Astrocyte (in vitro differentiated cells and primary cell): ENCODE measurements at regions not wholly inside any gene's neighbourhood (a gene's known extent, or its start where the extent isn't known, plus 50 kb on each side); places are given as distances from the start of the nearest gene placed in this dataset.

Experiments used
- DNase-seq: peaks from one replicate; pipeline ENCODE4 v3.0.0-alpha.2; 2010; ENCODE audit warnings: low read depth
- FAIRE-seq: peaks from 2 replicates; lab custom pipeline; 2011; peaks lifted over from hg19 to GRCh38; lab: Jason Lieb, UNC
- H2AFZ ChIP-seq: 2 replicates; pipeline ENCODE4 v1.6.0; 2012; ENCODE audit warnings: low read depth, low read length, inconsistent platforms
- H3K27ac ChIP-seq: 2 replicates; pipeline ENCODE4 v1.5.1; 2011; ENCODE audit warnings: low read depth, low read length, inconsistent platforms
- H3K27me3 ChIP-seq: 2 replicates; pipeline ENCODE4 v1.6.0; 2011; ENCODE audit warnings: low read length, inconsistent platforms; ENCODE audit not compliant: insufficient read depth
- H3K36me3 ChIP-seq: 2 replicates; pipeline ENCODE4 v1.5.1; 2011; ENCODE audit warnings: low read length, inconsistent platforms; ENCODE audit not compliant: insufficient read depth
- H3K4me1 ChIP-seq: 2 replicates; pipeline ENCODE4 v1.5.1; 2011; ENCODE audit warnings: low read length, inconsistent platforms; ENCODE audit not compliant: insufficient read depth
- H3K4me2 ChIP-seq: 2 replicates; pipeline ENCODE4 v1.6.0; 2012; ENCODE audit warnings: low read length, inconsistent platforms
- H3K4me3 ChIP-seq: 2 replicates; pipeline ENCODE4 v1.5.1; 2011; ENCODE audit warnings: low read depth, mild to moderate bottlenecking, low read length, inconsistent platforms; ENCODE audit not compliant: insufficient read depth
- H3K79me2 ChIP-seq: 2 replicates; pipeline ENCODE4 v1.6.0; 2012; ENCODE audit warnings: mild to moderate bottlenecking, low read length, inconsistent platforms; ENCODE audit not compliant: insufficient read depth
- H3K9ac ChIP-seq: 2 replicates; pipeline ENCODE4 v1.6.0; 2012; ENCODE audit warnings: mild to moderate bottlenecking, low read length, inconsistent platforms
- H3K9me3 ChIP-seq: 2 replicates; pipeline ENCODE4 v1.5.1; 2012; ENCODE audit warnings: low read depth, mild to moderate bottlenecking, low read length, inconsistent platforms; ENCODE audit not compliant: insufficient read depth
- H4K20me1 ChIP-seq: 2 replicates; pipeline ENCODE4 v1.6.0; 2012; ENCODE audit warnings: low read length, inconsistent platforms; ENCODE audit not compliant: insufficient read depth
- H3K27ac Mint-ChIP-seq: one replicate; pipeline ENCODE4 v1.8.0; 2021; ENCODE audit warnings: mild to moderate bottlenecking, mixed read lengths; ENCODE audit not compliant: unreplicated experiment
- H3K27me3 Mint-ChIP-seq: one replicate; pipeline ENCODE4 v1.8.0; 2021; ENCODE audit warnings: low read depth, mixed read lengths; ENCODE audit not compliant: unreplicated experiment
- H3K36me3 Mint-ChIP-seq: one replicate; pipeline ENCODE4 v1.8.0; 2021; ENCODE audit warnings: low read depth, mixed read lengths; ENCODE audit not compliant: unreplicated experiment
- H3K4me1 Mint-ChIP-seq: one replicate; pipeline ENCODE4 v1.8.0; 2021; ENCODE audit warnings: low read depth, mixed read lengths; ENCODE audit not compliant: unreplicated experiment
- H3K4me3 Mint-ChIP-seq: one replicate; pipeline ENCODE4 v1.8.0; 2021; ENCODE audit warnings: mild to moderate bottlenecking, moderate library complexity, mixed read lengths; ENCODE audit not compliant: unreplicated experiment
- H3K9me3 Mint-ChIP-seq: one replicate; pipeline ENCODE4 v1.8.0; 2021; ENCODE audit warnings: mild to moderate bottlenecking, mixed read lengths; ENCODE audit not compliant: unreplicated experiment
- CTCF ChIP-seq: IDR thresholded peaks from 2 replicates; pipeline ENCODE4 v1.5.1; 2011; ENCODE audit warnings: low read depth, mild to moderate bottlenecking, inconsistent platforms, low read length, moderate library complexity; ENCODE audit not compliant: insufficient read depth
- EZH2 ChIP-seq: IDR thresholded peaks from 2 replicates; pipeline ENCODE4 v1.6.1; 2012; ENCODE audit warnings: mild to moderate bottlenecking, low read length, inconsistent platforms; ENCODE audit not compliant: insufficient read depth

- Histone ChIP-seq H3K27ac (no peak overlapping the region), H3K4me3 (no peak overlapping the region), H3K4me2 (no peak overlapping the region), H4K20me1 (no peaks in the 10 kb centered on the region), H3K79me2 (no peaks in the 10 kb centered on the region), H3K9ac (no peak overlapping the region), H3K4me1 (no peaks in the 10 kb centered on the region), H3K36me3 (no peaks in the 10 kb centered on the region), H3K9me3 (no peaks in the 10 kb centered on the region), H2AFZ (no peak overlapping the region), H3K27me3 (no peaks in the 10 kb centered on the region)
- Mint-ChIP-seq H3K27ac (no peak overlapping the region), H3K4me1 (peaks cover 2% of the 10 kb centered on the region), H3K36me3 (peaks cover 3% of the 10 kb centered on the region), H3K4me3 (no peak overlapping the region), H3K27me3 (no peaks in the 10 kb centered on the region), H3K9me3 (no peaks in the 10 kb centered on the region)
- no peak for FAIRE-seq
- DNase-seq: no peak
- TF ChIP-seq EZH2: no peak
- no peak for TF ChIP-seq CTCF
These were observed 125.1 kb downstream of the SUDS3 start for GRCh38 chr12:118501489-118501888.

- no peaks in the 10 kb centered on the region for H3K36me3 Mint-ChIP-seq
These were observed 127.1 kb downstream of the SUDS3 start for GRCh38 chr12:118503476-118503875.

More at GRCh38 chr12:118503476-118503875, 127.1 kb downstream of the SUDS3 start:
- Histone ChIP-seq H3K79me2 (no peaks in the 10 kb centered on the region), H3K27ac (no peak overlapping the region), H3K4me1 (no peaks in the 10 kb centered on the region), H3K36me3 (no peaks in the 10 kb centered on the region), H3K27me3 (no peaks in the 10 kb centered on the region), H3K4me2 (no peak overlapping the region), H3K9me3 (no peaks in the 10 kb centered on the region), H3K9ac (no peak overlapping the region), H2AFZ (no peak overlapping the region), H4K20me1 (no peaks in the 10 kb centered on the region), H3K4me3 (no peak overlapping the region)
- Mint-ChIP-seq H3K4me1 (peaks cover under 1% of the 10 kb centered on the region), H3K27ac (no peak overlapping the region), H3K9me3 (no peaks in the 10 kb centered on the region), H3K4me3 (no peak overlapping the region), H3K27me3 (no peaks in the 10 kb centered on the region)
- FAIRE-seq (no peak), DNase-seq (no peak)
- TF ChIP-seq CTCF: no peak
- no peak for TF ChIP-seq EZH2
